ENCODE measurements at regions not wholly inside any gene's neighbourhood (a gene's known extent, or its start where the extent isn't known, plus 50 kb on each side); places are given as distances from the start of the nearest gene placed in this dataset.
"Not testable (repeated sequence)": the region's sequence is repeated elsewhere in the genome, so short reads cannot be mapped to it uniquely, and the experiment has no call there.

- no peak for DNase-seq
Measured at GRCh38 chr10:124206616-124207015, 113.2 kb upstream of the CHST15 start.

GRCh38 chr10:124205432-124205831, 112.0 kb upstream of the CHST15 start:
- no peak for DNase-seq

- DNase-seq: no peak
Measured at GRCh38 chr10:124204726-124205125, 111.3 kb upstream of the CHST15 start.

- no peak for DNase-seq
Measured at GRCh38 chr10:124200011-124200410, 106.6 kb upstream of the CHST15 start.

GRCh38 chr10:124198871-124199270, 105.5 kb upstream of the CHST15 start:
- no peak for DNase-seq

GRCh38 chr10:124198125-124198501, 104.7 kb upstream of the CHST15 start:
- no peak for DNase-seq

- no peak for DNase-seq
Measured at GRCh38 chr10:124197371-124198124, 104.2 kb upstream of the CHST15 start.

GRCh38 chr10:124196659-124197058, 103.3 kb upstream of the CHST15 start:
- no peak for DNase-seq

GRCh38 chr10:124194199-124194824, 100.9 kb upstream of the CHST15 start:
- no peak for DNase-seq

- no peak for DNase-seq
Measured at GRCh38 chr10:124193309-124193696, 99.9 kb upstream of the CHST15 start.

- DNase-seq: not testable (repeated sequence)
Measured at GRCh38 chr10:124192664-124193308, 99.4 kb upstream of the CHST15 start.

- not testable (repeated sequence) for DNase-seq
Measured at GRCh38 chr10:124190476-124190875, 97.1 kb upstream of the CHST15 start.

- DNase-seq: no peak
Measured at GRCh38 chr10:124186956-124187355, 93.6 kb upstream of the CHST15 start.

- DNase-seq: no peak
Measured at GRCh38 chr10:124185084-124185483, 91.7 kb upstream of the CHST15 start.

GRCh38 chr10:124184208-124184830, 90.9 kb upstream of the CHST15 start:
- DNase-seq: no peak

GRCh38 chr10:124183617-124184016, 90.2 kb upstream of the CHST15 start:
- no peak for DNase-seq

- no peak for DNase-seq
Measured at GRCh38 chr10:124182088-124182541, 88.7 kb upstream of the CHST15 start.

- no peak for DNase-seq
Measured at GRCh38 chr10:124181656-124182055, 88.3 kb upstream of the CHST15 start.

- no peak for DNase-seq
Measured at GRCh38 chr10:124180947-124181549, 87.7 kb upstream of the CHST15 start.

- DNase-seq: no peak
Measured at GRCh38 chr10:124180044-124180745, 86.8 kb upstream of the CHST15 start.

- no peak for DNase-seq
Measured at GRCh38 chr10:124179308-124180043, 86.1 kb upstream of the CHST15 start.

GRCh38 chr10:124177180-124177518, 83.8 kb upstream of the CHST15 start:
- DNase-seq: no peak

All from stimulated activated CD4-positive, alpha-beta T cell treated with anti-CD3 and anti-CD28 coated beads, Interleukin-4, amount 100 ng/mL, for 4 hours (primary cell).